NCI-H1105 treated with DMSO at 0.1 percent for 48 hours (cell line): ENCODE measurements at regions not wholly inside any gene's neighbourhood (a gene's known extent, or its start where the extent isn't known, plus 50 kb on each side); places are given as distances from the start of the nearest gene placed in this dataset.

Experiments used
- DNase-seq: peaks from one replicate; lab custom pipeline; 2025; lab: John Stamatoyannopoulos, UW

- no peak for DNase-seq
Measured at GRCh38 chr5:124692950-124693349, 53.5 kb downstream of the ZNF608 start.

GRCh38 chr5:124692324-124692723, 54.1 kb downstream of the ZNF608 start:
- no peak for DNase-seq

GRCh38 chr5:124689653-124690052, 56.8 kb downstream of the ZNF608 start:
- no peak for DNase-seq

- no peak for DNase-seq
Measured at GRCh38 chr5:124686239-124687004, 60.0 kb downstream of the ZNF608 start.

GRCh38 chr5:124685404-124685930, 61.0 kb downstream of the ZNF608 start:
- no peak for DNase-seq

- DNase-seq: no peak
Measured at GRCh38 chr5:124683917-124684555, 62.4 kb downstream of the ZNF608 start.

GRCh38 chr5:124679578-124680199, 66.8 kb downstream of the ZNF608 start:
- DNase-seq: no peak

- no peak for DNase-seq
Measured at GRCh38 chr5:124678922-124679519, 67.4 kb downstream of the ZNF608 start.

GRCh38 chr5:124678468-124678867, 68.0 kb downstream of the ZNF608 start:
- DNase-seq: no peak

GRCh38 chr5:124677374-124678351, 68.8 kb downstream of the ZNF608 start:
- peak; percentile 58 for DNase-seq

- no peak for DNase-seq
Measured at GRCh38 chr5:124675931-124676846, 70.2 kb downstream of the ZNF608 start.

GRCh38 chr5:124671193-124671592, 75.2 kb downstream of the ZNF608 start:
- DNase-seq: no peak

GRCh38 chr5:124670722-124671184, 75.7 kb downstream of the ZNF608 start:
- peak; percentile 10 for DNase-seq

GRCh38 chr5:124669956-124670721, 76.3 kb downstream of the ZNF608 start:
- DNase-seq: no peak

GRCh38 chr5:124669300-124669648, 77.2 kb downstream of the ZNF608 start:
- no peak for DNase-seq

GRCh38 chr5:124668353-124669299, 77.8 kb downstream of the ZNF608 start:
- DNase-seq: no peak

GRCh38 chr5:124665625-124666024, 80.8 kb downstream of the ZNF608 start:
- no peak for DNase-seq

GRCh38 chr5:124665035-124665434, 81.4 kb downstream of the ZNF608 start:
- DNase-seq: no peak
